ENCODE measurements at regions not wholly inside any gene's neighbourhood (a gene's known extent, or its start where the extent isn't known, plus 50 kb on each side); places are given as distances from the start of the nearest gene placed in this dataset.

GRCh38 chr5:4250254-4250653 lies 654.6 kb downstream of the IRX1 start:
- in situ Hi-C loops (cut with HindIII; ENCODE audit: low sequenced_read_pairs): no loop called here

DNA sequence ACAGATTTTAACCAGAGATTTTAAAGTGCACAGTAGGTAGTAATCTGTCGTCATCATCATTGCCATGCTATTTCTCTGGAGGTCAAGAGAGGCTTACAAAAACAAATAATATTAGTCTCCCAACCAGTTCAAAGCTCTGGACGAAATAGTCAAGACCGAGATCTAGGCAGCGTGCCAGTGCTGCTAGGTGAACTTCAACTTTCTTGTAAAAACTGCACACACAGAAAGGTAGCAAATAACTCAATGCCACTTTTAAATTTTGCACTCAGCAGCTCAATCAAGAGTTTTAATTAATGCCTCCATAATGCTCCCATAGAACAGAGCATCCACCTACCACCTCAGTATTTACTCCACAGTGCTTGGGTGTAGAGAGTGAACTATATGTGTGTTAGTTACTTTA lies 656.8 kb downstream of the IRX1 start:
- in situ Hi-C loops (cut with HindIII; ENCODE audit: low sequenced_read_pairs): no loop called here

- in situ Hi-C loops (cut with HindIII; ENCODE audit: low sequenced_read_pairs): no loop called here
These were observed 659.1 kb downstream of the IRX1 start for GRCh38 chr5:4254736-4255135.

- in situ Hi-C loops (cut with HindIII; ENCODE audit: low sequenced_read_pairs): no loop called here
These were observed 659.8 kb downstream of the IRX1 start for GRCh38 chr5:4255441-4255840.

GRCh38 chr5:4258170-4258569 lies 662.5 kb downstream of the IRX1 start:
- in situ Hi-C loops (cut with HindIII; ENCODE audit: low sequenced_read_pairs): no loop called here

- in situ Hi-C loops (cut with HindIII; ENCODE audit: low sequenced_read_pairs): no loop called here
These were observed 675.6 kb downstream of the IRX1 start for GRCh38 chr5:4271193-4271592.

- in situ Hi-C loops (cut with HindIII; ENCODE audit: low sequenced_read_pairs): no loop called here
These were observed 679.6 kb downstream of the IRX1 start for GRCh38 chr5:4275232-4275631.

GRCh38 chr5:4294878-4295277 lies 699.2 kb downstream of the IRX1 start:
- in situ Hi-C loops (cut with HindIII; ENCODE audit: low sequenced_read_pairs): no loop called here

DNA sequence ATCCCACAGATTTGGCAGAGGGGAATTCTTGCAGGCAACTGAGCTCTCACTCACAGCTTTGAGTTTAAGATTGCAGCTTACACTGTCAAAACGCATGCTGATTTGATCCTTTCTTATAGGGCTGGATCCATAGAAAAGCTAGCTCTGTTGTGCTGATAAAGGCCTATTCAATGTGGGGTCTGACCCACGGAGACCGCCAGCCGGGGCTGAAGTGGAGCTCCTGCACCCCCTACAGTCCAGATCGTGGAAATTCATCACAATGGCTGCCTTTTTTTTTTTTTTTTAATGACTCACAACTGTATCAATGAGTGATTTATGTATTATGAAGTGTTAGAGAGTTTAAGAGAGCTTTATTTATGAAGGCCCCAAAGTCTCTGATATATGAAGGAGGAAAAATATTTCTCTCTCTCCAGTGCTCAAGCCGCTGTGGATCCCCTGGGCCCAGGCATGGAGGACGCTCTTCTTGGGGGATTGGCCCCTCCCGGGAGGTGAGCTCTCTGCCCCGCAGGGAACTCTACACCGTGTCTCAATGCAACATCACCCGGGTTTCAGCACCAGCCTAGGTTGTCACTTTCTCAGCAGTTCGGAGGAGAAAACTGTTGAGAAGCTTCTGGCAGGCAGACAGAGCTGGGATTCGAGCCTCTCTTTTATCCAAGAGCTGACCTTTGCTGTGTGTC lies 700.2 kb downstream of the IRX1 start:
- in situ Hi-C loops (cut with HindIII; ENCODE audit: low sequenced_read_pairs): no loop called here

DNA sequence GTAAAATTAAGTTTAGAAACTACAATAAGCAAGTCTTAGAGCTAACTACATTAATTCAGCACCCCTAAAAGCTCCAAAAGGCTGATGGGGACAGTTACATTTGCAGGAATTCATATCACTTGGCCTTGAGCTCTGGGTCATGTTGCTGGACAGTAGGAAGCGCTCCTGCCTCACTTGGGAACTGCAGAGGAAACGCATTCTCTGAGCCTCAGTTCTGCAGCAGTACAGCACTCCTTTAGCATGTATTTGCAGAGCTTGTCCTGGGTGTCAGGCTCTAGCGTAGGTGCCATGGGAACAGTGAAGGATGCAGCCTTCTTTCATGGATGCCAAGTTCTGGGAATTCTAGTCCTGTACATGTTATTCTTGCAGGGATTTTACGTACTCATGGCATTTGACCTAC lies 710.4 kb downstream of the IRX1 start:
- in situ Hi-C loops (cut with HindIII; ENCODE audit: low sequenced_read_pairs): no loop called here

DNA sequence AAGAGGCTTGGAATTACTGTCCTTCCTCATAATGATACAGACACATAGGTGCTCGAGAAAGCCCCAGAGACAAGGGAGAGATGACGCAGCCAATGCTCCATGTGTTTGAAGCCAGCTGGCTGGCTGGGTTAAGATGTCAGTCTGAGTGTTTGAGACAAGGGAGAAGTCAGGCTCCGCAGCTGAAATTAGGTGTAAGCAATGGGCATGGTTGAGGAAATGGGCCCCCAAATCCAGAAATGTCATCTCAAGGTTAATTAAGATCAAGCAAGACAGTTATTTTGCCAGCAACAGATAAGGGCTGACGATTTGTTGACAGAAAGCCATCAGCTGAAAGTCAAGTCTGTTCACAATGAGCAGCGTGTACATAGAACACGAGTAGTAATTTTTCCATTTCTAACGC lies 713.4 kb downstream of the IRX1 start:
- in situ Hi-C loops (cut with HindIII; ENCODE audit: low sequenced_read_pairs): no loop called here

DNA sequence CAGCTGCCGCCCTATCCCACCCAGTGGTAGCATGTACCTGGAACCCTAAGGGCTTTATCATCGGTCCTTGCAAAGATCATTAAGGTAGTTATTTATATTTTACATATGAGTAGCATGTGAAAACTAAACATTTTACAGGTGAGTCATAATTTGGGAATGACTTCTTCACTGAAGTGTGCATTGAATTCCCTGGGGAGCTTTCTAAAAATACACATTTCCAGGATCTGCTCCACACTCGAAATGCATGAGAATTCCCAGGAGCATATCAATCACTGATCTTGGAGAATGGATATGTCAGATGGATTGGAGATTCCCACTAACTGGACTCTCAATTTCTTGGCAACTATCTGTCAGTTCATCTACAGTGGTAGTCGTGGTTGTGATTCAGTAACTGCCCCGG lies 717.5 kb downstream of the IRX1 start:
- in situ Hi-C loops (cut with HindIII; ENCODE audit: low sequenced_read_pairs): no loop called here

DNA sequence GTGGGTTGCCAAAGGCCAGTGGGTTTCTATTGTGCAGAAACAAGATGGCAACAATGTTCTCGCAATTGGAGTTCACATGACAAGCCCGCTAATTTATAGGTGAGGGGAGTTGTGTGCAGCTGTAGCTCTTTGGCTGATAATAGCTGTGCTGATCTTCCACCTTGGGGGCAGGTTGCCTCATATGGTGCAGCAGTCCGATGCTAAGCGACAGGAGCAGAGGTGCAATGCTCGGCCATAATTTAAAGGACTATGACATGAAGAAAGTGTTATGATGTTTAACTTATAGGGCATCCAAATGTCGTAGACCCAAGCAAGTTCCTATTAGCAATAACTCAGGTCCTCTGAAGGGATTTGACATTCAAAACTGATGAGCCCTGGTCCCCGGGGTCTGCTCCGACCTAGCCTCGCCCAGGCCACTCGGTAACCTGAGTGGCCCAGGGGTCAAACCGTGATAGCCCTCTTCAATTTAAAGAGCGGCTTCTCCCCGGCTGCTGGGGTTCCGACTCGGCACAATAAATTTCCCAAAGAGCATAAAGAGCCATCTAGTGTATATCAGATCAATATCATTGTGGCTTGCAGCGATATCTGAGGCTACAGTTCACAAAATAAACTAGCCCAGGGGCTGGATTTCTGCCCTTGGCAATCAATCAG lies 724.0 kb downstream of the IRX1 start:
- in situ Hi-C loops (cut with HindIII; ENCODE audit: low sequenced_read_pairs): no loop called here

GRCh38 chr5:4330327-4330726 lies 734.7 kb downstream of the IRX1 start:
- in situ Hi-C loops (cut with HindIII; ENCODE audit: low sequenced_read_pairs): no loop called here

DNA sequence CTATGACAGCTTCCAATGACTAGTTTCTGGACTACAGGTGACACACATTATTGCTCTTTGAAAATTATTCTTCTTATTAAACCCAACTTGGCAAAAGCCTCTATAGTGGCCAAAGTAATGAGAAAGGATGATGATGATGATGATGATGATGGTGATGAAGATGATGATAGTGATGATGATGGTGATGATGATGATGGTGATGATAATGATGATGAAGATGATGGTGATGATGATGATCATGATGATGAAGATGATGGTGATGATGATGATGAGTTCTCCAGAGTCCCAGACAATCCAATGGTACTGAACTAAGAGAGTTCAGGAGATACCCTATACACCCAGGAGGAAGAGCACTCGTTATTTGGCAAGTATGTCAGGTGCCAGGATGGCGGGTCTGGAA lies 739.4 kb downstream of the IRX1 start:
- in situ Hi-C loops (cut with HindIII; ENCODE audit: low sequenced_read_pairs): no loop called here

- in situ Hi-C loops (cut with HindIII; ENCODE audit: low sequenced_read_pairs): no loop called here
These were observed 741.9 kb downstream of the IRX1 start for GRCh38 chr5:4337519-4337918.

DNA sequence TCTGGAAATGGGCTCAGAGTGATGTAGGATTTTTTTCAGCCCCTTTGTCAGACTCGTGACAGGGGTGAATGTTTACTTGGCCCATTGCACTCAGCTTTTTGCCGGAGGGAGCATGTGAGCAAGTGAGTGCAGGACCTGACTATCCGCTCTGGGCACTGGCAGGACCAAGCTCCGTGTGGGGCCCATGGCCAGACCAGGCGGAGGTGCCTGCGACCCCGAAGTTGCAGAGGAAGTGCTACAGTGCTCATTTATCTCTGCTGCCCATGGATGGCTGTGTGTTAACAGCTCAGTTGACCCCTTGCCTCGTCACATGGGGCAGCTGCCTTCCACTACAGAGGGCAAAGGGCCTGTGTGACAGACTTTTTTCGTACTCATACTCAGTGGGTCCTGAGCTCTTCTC lies 744.3 kb downstream of the IRX1 start:
- in situ Hi-C loops (cut with HindIII; ENCODE audit: low sequenced_read_pairs): no loop called here

DNA sequence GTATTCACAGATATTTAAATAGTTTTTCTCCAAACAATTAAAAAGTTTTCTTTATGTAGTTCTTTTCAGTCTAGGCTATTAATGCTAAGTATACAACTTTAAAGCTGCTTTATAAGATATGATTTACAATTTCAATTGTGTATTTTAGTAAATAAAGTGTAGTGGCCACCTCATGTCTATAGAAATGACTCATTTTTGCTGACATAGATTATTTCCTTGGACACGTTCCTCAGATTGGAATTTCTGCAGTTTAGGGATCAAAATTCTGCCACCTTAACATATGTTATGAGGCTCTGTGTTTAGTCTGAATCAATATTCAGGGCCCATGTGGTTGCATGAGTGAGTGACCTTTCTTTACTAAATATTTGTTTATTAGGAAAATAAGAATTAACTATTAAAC lies 750.2 kb downstream of the IRX1 start:
- in situ Hi-C loops (cut with HindIII; ENCODE audit: low sequenced_read_pairs): no loop called here

GRCh38 chr5:4348423-4348822 lies 752.8 kb downstream of the IRX1 start:
- in situ Hi-C loops (cut with HindIII; ENCODE audit: low sequenced_read_pairs): no loop called here

GRCh38 chr5:4348919-4349318 lies 753.3 kb downstream of the IRX1 start:
- in situ Hi-C loops (cut with HindIII; ENCODE audit: low sequenced_read_pairs): no loop called here

DNA sequence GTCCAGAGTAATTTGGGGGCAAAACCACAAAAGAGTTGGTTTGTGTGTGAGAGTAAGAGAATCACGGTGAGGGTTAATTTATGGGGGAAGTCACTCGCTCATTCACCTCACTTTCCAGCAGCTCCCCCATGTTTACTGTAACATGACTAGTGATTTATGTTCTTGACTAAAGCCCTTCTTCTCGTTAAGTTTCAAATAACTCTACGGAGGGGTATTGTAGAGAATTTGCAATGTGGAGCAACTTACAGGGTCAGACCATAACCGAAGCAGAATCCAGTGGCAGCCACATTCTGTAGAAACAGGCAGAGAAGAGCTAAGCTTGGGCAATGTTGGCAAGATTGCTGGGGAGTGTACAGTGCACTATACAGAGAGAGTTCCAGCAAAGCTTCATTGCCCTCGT lies 760.6 kb downstream of the IRX1 start:
- in situ Hi-C loops (cut with HindIII; ENCODE audit: low sequenced_read_pairs): no loop called here

GRCh38 chr5:4359847-4360246 lies 764.2 kb downstream of the IRX1 start:
- in situ Hi-C loops (cut with HindIII; ENCODE audit: low sequenced_read_pairs): no loop called here

DNA sequence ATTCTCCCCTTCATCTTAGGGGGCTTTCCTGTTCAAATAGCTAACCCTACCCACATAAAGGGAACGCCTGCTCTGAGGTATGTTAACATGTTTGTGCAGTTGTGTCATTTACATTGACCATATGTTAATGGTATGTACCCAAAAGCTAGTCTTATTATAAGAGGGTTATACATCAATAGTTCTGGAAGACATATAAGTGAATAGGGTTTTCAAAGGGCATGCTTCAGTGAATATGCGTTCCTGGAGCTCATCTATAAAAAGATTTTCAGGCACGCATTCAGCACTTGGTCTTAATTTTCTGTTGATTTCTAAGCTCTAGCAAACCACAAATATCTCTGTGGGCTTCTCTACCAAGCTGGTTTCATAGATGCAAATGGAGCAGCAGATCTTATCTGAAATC lies 766.1 kb downstream of the IRX1 start:
- in situ Hi-C loops (cut with HindIII; ENCODE audit: low sequenced_read_pairs): no loop called here
